Left lobe of liver (tissue), 2 donors: ENCODE measurements at regions not wholly inside any gene's neighbourhood (a gene's known extent, or its start where the extent isn't known, plus 50 kb on each side); places are given as distances from the start of the nearest gene placed in this dataset.

Source experiments
- ATAC-seq: fragments of 200-7000 bp; cut with Tn5 transposase; one replicate; pipeline ENCODE4 v1.9.1; 2020; ENCODE audit warnings: mild to moderate bottlenecking, moderate library complexity
- DNase-seq: peaks from one replicate; pipeline ENCODE4 v3.0.0-alpha.2; 2020; ENCODE audit warnings: low spot score
- donor health status: DM: no; HTN: no; CAD: no; lungs with moderate emphysema.
- donor health status: DM: no; HTN: yes; CAD: no.

GRCh38 chr21:16768096-16768495, 744.7 kb upstream of the CXADR start:
- ATAC-seq: no peak
- DNase-seq: no peak

- ATAC-seq (no peak), DNase-seq (no peak)
These were observed 742.6 kb upstream of the CXADR start for GRCh38 chr21:16770266-16770665.

GRCh38 chr21:16773206-16773605, 739.6 kb upstream of the CXADR start:
- ATAC-seq (no peak), DNase-seq (no peak)

GRCh38 chr21:16775076-16775475, 737.8 kb upstream of the CXADR start:
- ATAC-seq: peak; percentile 56
- no peak for DNase-seq

GRCh38 chr21:16777041-16777720, 735.7 kb upstream of the CXADR start:
- no peak for ATAC-seq
- DNase-seq: no peak

- ATAC-seq: no peak
- no peak for DNase-seq
These were observed 724.3 kb upstream of the CXADR start for GRCh38 chr21:16788584-16788983.

GRCh38 chr21:16789636-16790035, 723.2 kb upstream of the CXADR start:
- no peak for DNase-seq

GRCh38 chr21:16792101-16792500, 720.7 kb upstream of the CXADR start:
- ATAC-seq: no peak

More at GRCh38 chr21:16789636-16790035, 723.2 kb upstream of the CXADR start:
- no peak for ATAC-seq

GRCh38 chr21:16794950-16795349, 717.9 kb upstream of the CXADR start:
- DNase-seq (no peak), ATAC-seq (no peak)

More at GRCh38 chr21:16792101-16792500, 720.7 kb upstream of the CXADR start:
- no peak for DNase-seq

GRCh38 chr21:16796776-16797175, 716.1 kb upstream of the CXADR start:
- no peak for DNase-seq
- ATAC-seq: no peak

- no peak for ATAC-seq
- no peak for DNase-seq
These were observed 715.3 kb upstream of the CXADR start for GRCh38 chr21:16797540-16797939.

GRCh38 chr21:16797966-16798365, 714.9 kb upstream of the CXADR start:
- no peak for ATAC-seq
- DNase-seq: no peak

- no peak for DNase-seq
- ATAC-seq: no peak
These were observed 712.1 kb upstream of the CXADR start for GRCh38 chr21:16800536-16801275.

GRCh38 chr21:16811011-16811410, 701.8 kb upstream of the CXADR start:
- ATAC-seq: no peak

GRCh38 chr21:16811970-16812369, 700.9 kb upstream of the CXADR start:
- DNase-seq (no peak), ATAC-seq (no peak)

More at GRCh38 chr21:16811011-16811410, 701.8 kb upstream of the CXADR start:
- DNase-seq: no peak

- ATAC-seq (no peak), DNase-seq (no peak)
These were observed 697.6 kb upstream of the CXADR start for GRCh38 chr21:16815243-16815642.

GRCh38 chr21:16821588-16821987, 691.3 kb upstream of the CXADR start:
- DNase-seq (no peak), ATAC-seq (no peak)

- DNase-seq: no peak
- no peak for ATAC-seq
These were observed 683.3 kb upstream of the CXADR start for GRCh38 chr21:16829532-16829931.

- ATAC-seq (no peak), DNase-seq (no peak)
These were observed 680.1 kb upstream of the CXADR start for GRCh38 chr21:16832791-16833190.

- ATAC-seq (no peak), DNase-seq (no peak)
These were observed 678.1 kb upstream of the CXADR start for GRCh38 chr21:16834791-16835190.

- no peak for ATAC-seq
- DNase-seq: no peak
These were observed 675.5 kb upstream of the CXADR start for GRCh38 chr21:16837321-16837720.

- ATAC-seq (no peak), DNase-seq (no peak)
These were observed 675.1 kb upstream of the CXADR start for GRCh38 chr21:16837721-16838120.
